ENCODE measurements at regions not wholly inside any gene's neighbourhood (a gene's known extent, or its start where the extent isn't known, plus 50 kb on each side); places are given as distances from the start of the nearest gene placed in this dataset.

- no peak overlapping the region for H3K27ac Mint-ChIP-seq (ENCODE audit: unreplicated experiment)
- CTCF ChIA-PET, result no interaction called here
- no peak for TF ChIP-seq CTCF (IDR thresholded peaks at IDR 0.05; ENCODE audit: unreplicated experiment)
- no peak overlapping the region for H3K4me3 Mint-ChIP-seq (ENCODE audit: low read depth, unreplicated experiment)
- intact Hi-C loops (cut with micrococcal nuclease; ENCODE audit: unreplicated experiment), result no loop called here
- peaks cover 4% of the 10 kb centered on the region for H3K9me3 Mint-ChIP-seq (ENCODE audit: low read depth, unreplicated experiment)
- no peaks in the 10 kb centered on the region for H3K36me3 Mint-ChIP-seq (ENCODE audit: insufficient read depth, unreplicated experiment)
- no peaks in the 10 kb centered on the region for H3K4me1 Mint-ChIP-seq (ENCODE audit: low read depth, unreplicated experiment)
- no TSS peak for BruUV-seq (replicated peaks)
- no peak for DNase-seq
- H3K27me3 Mint-ChIP-seq (ENCODE audit: unreplicated experiment), result no peaks in the 10 kb centered on the region
Measured at GRCh38 chr13:70253411-70253810, 145.2 kb upstream of the KLHL1 start.

GRCh38 chr13:70249332-70250064, 141.2 kb upstream of the KLHL1 start:
- no peaks in the 10 kb centered on the region for H3K36me3 Mint-ChIP-seq (ENCODE audit: insufficient read depth, unreplicated experiment)
- no peaks in the 10 kb centered on the region for H3K4me1 Mint-ChIP-seq (ENCODE audit: low read depth, unreplicated experiment)
- peaks cover 5% of the 10 kb centered on the region for H3K9me3 Mint-ChIP-seq (ENCODE audit: low read depth, unreplicated experiment)
- no peak overlapping the region for H3K4me3 Mint-ChIP-seq (ENCODE audit: low read depth, unreplicated experiment)
- no TSS peak for BruUV-seq (replicated peaks)
- intact Hi-C loops (cut with micrococcal nuclease; ENCODE audit: unreplicated experiment), result no loop called here
- no peaks in the 10 kb centered on the region for H3K27me3 Mint-ChIP-seq (ENCODE audit: unreplicated experiment)
- H3K27ac Mint-ChIP-seq (ENCODE audit: unreplicated experiment), result no peak overlapping the region
- CTCF ChIA-PET, result no interaction called here
- peak; percentile 26 for DNase-seq
- no peak for TF ChIP-seq CTCF (IDR thresholded peaks at IDR 0.05; ENCODE audit: unreplicated experiment)

GRCh38 chr13:70237131-70237530, 128.9 kb upstream of the KLHL1 start:
- no peaks in the 10 kb centered on the region for H3K4me1 Mint-ChIP-seq (ENCODE audit: low read depth, unreplicated experiment)
- CTCF ChIA-PET, result no interaction called here
- BruUV-seq (replicated peaks), result no TSS peak
- intact Hi-C loops (cut with micrococcal nuclease; ENCODE audit: unreplicated experiment), result no loop called here
- no peaks in the 10 kb centered on the region for H3K27me3 Mint-ChIP-seq (ENCODE audit: unreplicated experiment)
- no peak for DNase-seq
- TF ChIP-seq CTCF (IDR thresholded peaks at IDR 0.05; ENCODE audit: unreplicated experiment), result no peak
- H3K36me3 Mint-ChIP-seq (ENCODE audit: insufficient read depth, unreplicated experiment), result no peaks in the 10 kb centered on the region
- H3K9me3 Mint-ChIP-seq (ENCODE audit: low read depth, unreplicated experiment), result no peaks in the 10 kb centered on the region
- H3K27ac Mint-ChIP-seq (ENCODE audit: unreplicated experiment), result no peak overlapping the region
- no peak overlapping the region for H3K4me3 Mint-ChIP-seq (ENCODE audit: low read depth, unreplicated experiment)

- Mint-ChIP-seq H3K27me3 (ENCODE audit: unreplicated experiment) (no peaks in the 10 kb centered on the region), H3K4me1 (ENCODE audit: low read depth, unreplicated experiment) (no peaks in the 10 kb centered on the region), H3K27ac (ENCODE audit: unreplicated experiment) (no peak overlapping the region), H3K9me3 (ENCODE audit: low read depth, unreplicated experiment) (no peaks in the 10 kb centered on the region), H3K4me3 (ENCODE audit: low read depth, unreplicated experiment) (no peak overlapping the region), H3K36me3 (ENCODE audit: insufficient read depth, unreplicated experiment) (no peaks in the 10 kb centered on the region)
- no peak for TF ChIP-seq CTCF (IDR thresholded peaks at IDR 0.05; ENCODE audit: unreplicated experiment)
- DNase-seq, result no peak
- intact Hi-C loops (cut with micrococcal nuclease; ENCODE audit: unreplicated experiment), result no loop called here
- CTCF ChIA-PET, result no interaction called here
- no TSS peak for BruUV-seq (replicated peaks)
Measured at GRCh38 chr13:70235565-70235964, 127.3 kb upstream of the KLHL1 start.

All from Calu3 (cell line).